HL-60 (cell line): ENCODE measurements at regions not wholly inside any gene's neighbourhood (a gene's known extent, or its start where the extent isn't known, plus 50 kb on each side); places are given as distances from the start of the nearest gene placed in this dataset.
"Not testable (repeated sequence)": the region's sequence is repeated elsewhere in the genome, so short reads cannot be mapped to it uniquely, and the experiment has no call there.

ENCODE experiments used
- DNase-seq, 2 experiments: peaks; one replicate each; pipeline ENCODE4 v3.0.0-alpha.2; 2010 to 2020; ENCODE audit warnings: low read depth in 1 of 2, low spot score in 1 of 2
- H3K27ac ChIP-seq: fragments of 250-450 bp; sonication (Bioruptor Pico); replicated peaks from 2 replicates; pipeline ENCODE4 v1.5.1; 2020; ENCODE audit warnings: mild to moderate bottlenecking, moderate library complexity
- H3K27me3 ChIP-seq: fragments of 250-450 bp; sonication (Bioruptor Pico); 2 replicates; pipeline ENCODE4 v1.5.1; 2021; ENCODE audit warnings: mild to moderate bottlenecking, moderate library complexity; ENCODE audit not compliant: insufficient read depth, poor library complexity, severe bottlenecking
- H3K4me3 ChIP-seq: replicated peaks from 2 replicates; pipeline ENCODE4 v1.5.1; 2011; ENCODE audit warnings: mild to moderate bottlenecking, control low read depth, low read length; ENCODE audit not compliant: insufficient read depth
- CTCF ChIP-seq: IDR thresholded peaks from one replicate; pipeline ENCODE4 v1.5.1; 2011; ENCODE audit warnings: low read length, control low read depth, inconsistent platforms; ENCODE audit not compliant: insufficient read depth
- GABPA ChIP-seq: IDR thresholded peaks from 2 replicates; pipeline ENCODE4 v1.6.1; 2012; ENCODE audit warnings: low read depth
- POLR2AphosphoS5 ChIP-seq: IDR thresholded peaks from 2 replicates; pipeline ENCODE4 v1.6.1; 2012; ENCODE audit warnings: low read depth
- REST ChIP-seq: IDR thresholded peaks from 2 replicates; pipeline ENCODE4 v1.6.1; 2012; ENCODE audit warnings: low read depth; ENCODE audit not compliant: insufficient replicate concordance
- SPI1 ChIP-seq: IDR thresholded peaks from 2 replicates; pipeline ENCODE4 v1.6.1; 2012; ENCODE audit warnings: low read depth, mild to moderate bottlenecking, borderline replicate concordance

GRCh38 chr12:73841963-73842362 is 695.7 kb upstream of the ATXN7L3B start:
- H3K27ac ChIP-seq, result no peak overlapping the region

DNA sequence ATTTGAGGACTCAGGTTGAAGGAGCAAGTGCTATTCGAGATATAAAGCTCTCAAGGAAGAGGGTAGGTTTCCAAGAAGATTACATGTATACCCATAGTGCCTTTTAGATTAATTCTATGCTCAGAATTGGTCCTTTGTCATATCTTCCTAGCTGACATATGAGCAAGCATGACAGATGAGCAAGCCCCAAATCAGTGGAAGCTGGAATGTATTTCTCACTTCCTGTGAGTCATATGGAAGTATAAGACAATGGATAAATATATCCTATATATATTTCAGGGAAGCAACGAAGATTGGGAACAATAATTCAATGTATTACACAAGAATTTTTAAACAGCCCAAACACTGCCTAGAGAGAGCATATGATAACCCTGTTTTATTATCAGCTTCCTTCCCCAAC is 674.1 kb upstream of the ATXN7L3B start:
- no peaks in the 10 kb centered on the region for H3K27me3 ChIP-seq
- H3K4me3 ChIP-seq, result no peak overlapping the region
- TF ChIP-seq POLR2AphosphoS5 (no peak), SPI1 (no peak), GABPA (no peak), REST (no peak), CTCF (no peak)
- no peak overlapping the region for H3K27ac ChIP-seq
- DNase-seq, result no peak

More at GRCh38 chr12:73841963-73842362, 695.7 kb upstream of the ATXN7L3B start:
- no peak for DNase-seq
- TF ChIP-seq GABPA, result no peak
- no peak for TF ChIP-seq POLR2AphosphoS5
- no peak for TF ChIP-seq CTCF
- TF ChIP-seq REST, result no peak
- TF ChIP-seq SPI1, result no peak
- no peaks in the 10 kb centered on the region for H3K27me3 ChIP-seq
- H3K4me3 ChIP-seq, result no peak overlapping the region

GRCh38 chr12:73867147-73867546 is 670.5 kb upstream of the ATXN7L3B start:
- Histone ChIP-seq H3K27me3 (no peaks in the 10 kb centered on the region), H3K27ac (no peak overlapping the region), H3K4me3 (no peak overlapping the region)
- TF ChIP-seq CTCF, result no peak
- no peak for TF ChIP-seq POLR2AphosphoS5
- no peak for DNase-seq

GRCh38 chr12:73877291-73877690 is 660.3 kb upstream of the ATXN7L3B start:
- not testable (repeated sequence) for DNase-seq, H3K27me3 ChIP-seq, H3K27ac ChIP-seq, H3K4me3 ChIP-seq

GRCh38 chr12:73892201-73892600 is 645.4 kb upstream of the ATXN7L3B start:
- no peak for TF ChIP-seq SPI1
- TF ChIP-seq CTCF, result no peak
- TF ChIP-seq POLR2AphosphoS5, result no peak
- TF ChIP-seq GABPA, result no peak
- Histone ChIP-seq H3K27ac (no peak overlapping the region), H3K27me3 (no peaks in the 10 kb centered on the region), H3K4me3 (no peak overlapping the region)
- DNase-seq, result no peak
